ENCODE measurements at regions not wholly inside any gene's neighbourhood (a gene's known extent, or its start where the extent isn't known, plus 50 kb on each side); places are given as distances from the start of the nearest gene placed in this dataset.

- Histone ChIP-seq H3K4me3 (replicated peaks in 1 of 2; ENCODE audit: low read depth in 1 of 2, low read length in 2 of 2) (no peak overlapping the region), H3K4me1 (ENCODE audit: control insufficient read depth in 1 of 2, insufficient read depth in 2 of 2, low read length in 2 of 2) (no peaks in the 10 kb centered on the region), H3K27me3 (ENCODE audit: insufficient read depth, low read length) (no peaks in the 10 kb centered on the region), H3K36me3 (ENCODE audit: control insufficient read depth in 1 of 2, insufficient read depth in 2 of 2, low read length in 2 of 2) (no peaks in the 10 kb centered on the region), H3K9me2 (ENCODE audit: insufficient read depth) (no peaks in the 10 kb centered on the region), H3K4me2 (ENCODE audit: low read length) (no peak overlapping the region), H3K9me3 (ENCODE audit: control insufficient read depth in 1 of 2, insufficient read depth in 1 of 2, low read depth in 1 of 2, low read length in 2 of 2) (peaks cover 14 to 27% of the 10 kb centered on the region in 2 experiments; a peak in 2 of 4 replicates), H4K20me1 (ENCODE audit: insufficient read depth) (no peaks in the 10 kb centered on the region), H2AFZ (ENCODE audit: low read depth, low read length, poor library complexity, severe bottlenecking) (no peak overlapping the region), H3K27ac (ENCODE audit: low read depth, low read length) (no peak overlapping the region), H3K9ac (ENCODE audit: low read length) (no peak overlapping the region), H3K79me2 (ENCODE audit: insufficient read depth, low read length) (no peaks in the 10 kb centered on the region)
- ChIA-PET RAD21 (ENCODE audit: low non-redundant PET in 1 of 2, low total read pairs in 2 of 2, uncharacterized antibody in 2 of 2, unreplicated experiment in 2 of 2) (no interaction called here), CTCF (no interaction called here), POLR2A (no interaction called here)
- intact Hi-C loops (cut with micrococcal nuclease) = no loop called here
- no peak for ATAC-seq
- BruUV-seq (replicated peaks) = no TSS peak
- TF ChIP-seq CBX3 (IDR thresholded peaks at IDR 0.05; ENCODE audit: low read depth) (no peak), FOSL1 (IDR thresholded peaks at IDR 0.05; ENCODE audit: low read depth) (no peak), JUND (IDR thresholded peaks at IDR 0.05) (no peak), ELF1 (IDR thresholded peaks at IDR 0.05; ENCODE audit: borderline replicate concordance, low read depth) (no peak)
- DNase-seq (ENCODE audit: low read depth, low spot score) = no peak
These were observed 118.3 kb upstream of the SEMA6D start for GRCh38 chr15:47598996-47599395.

- no peak for DNase-seq (ENCODE audit: low read depth, low spot score)
- no peaks in the 10 kb centered on the region for H3K36me3 ChIP-seq (ENCODE audit: control insufficient read depth in 1 of 2, insufficient read depth in 2 of 2, low read length in 2 of 2)
- CTCF ChIA-PET = no interaction called here
- H3K4me3 ChIP-seq (replicated peaks in 1 of 2; ENCODE audit: low read depth in 1 of 2, low read length in 2 of 2) = no peak overlapping the region
- no peaks in the 10 kb centered on the region for H3K79me2 ChIP-seq (ENCODE audit: insufficient read depth, low read length)
- no peaks in the 10 kb centered on the region for H3K4me1 ChIP-seq (ENCODE audit: control insufficient read depth in 1 of 2, insufficient read depth in 2 of 2, low read length in 2 of 2)
- peaks cover 14 to 27% of the 10 kb centered on the region in 2 experiments; a peak in 2 of 4 replicates for H3K9me3 ChIP-seq (ENCODE audit: control insufficient read depth in 1 of 2, insufficient read depth in 1 of 2, low read depth in 1 of 2, low read length in 2 of 2)
- no peaks in the 10 kb centered on the region for H3K27me3 ChIP-seq (ENCODE audit: insufficient read depth, low read length)
- ATAC-seq = no peak
- no peak overlapping the region for H3K4me2 ChIP-seq (ENCODE audit: low read length)
- BruUV-seq (replicated peaks) = no TSS peak
- H3K9me2 ChIP-seq (ENCODE audit: insufficient read depth) = no peaks in the 10 kb centered on the region
- intact Hi-C loops (cut with micrococcal nuclease) = no loop called here
- no peak overlapping the region for H3K27ac ChIP-seq (ENCODE audit: low read depth, low read length)
- POLR2A ChIA-PET = no interaction called here
- TF ChIP-seq EGR1 (IDR thresholded peaks at IDR 0.05; ENCODE audit: low read depth) (no peak), FOSL1 (IDR thresholded peaks at IDR 0.05; ENCODE audit: low read depth) (no peak), CEBPB (IDR thresholded peaks at IDR 0.05; ENCODE audit: low read depth) (no peak), JUND (IDR thresholded peaks at IDR 0.05) (no peak), SP1 (IDR thresholded peaks at IDR 0.05; ENCODE audit: low read depth) (no peak), REST (IDR thresholded peaks at IDR 0.05; ENCODE audit: low read depth) (no peak), SIN3A (IDR thresholded peaks at IDR 0.05; ENCODE audit: low read depth) (no peak), EZH2phosphoT487 (IDR thresholded peaks at IDR 0.05; ENCODE audit: borderline replicate concordance) (no peak), RAD21 (IDR thresholded peaks at IDR 0.05; ENCODE audit: low read depth) (no peak), SRF (IDR thresholded peaks at IDR 0.05; ENCODE audit: low read depth) (no peak), MAX (IDR thresholded peaks at IDR 0.05) (no peak), POLR2A (IDR thresholded peaks at IDR 0.05; ENCODE audit: borderline replicate concordance, extremely low read depth, insufficient read depth, insufficient read length) (no peak)
- no peak overlapping the region for H2AFZ ChIP-seq (ENCODE audit: low read depth, low read length, poor library complexity, severe bottlenecking)
- no peak overlapping the region for H3K9ac ChIP-seq (ENCODE audit: low read length)
- RAD21 ChIA-PET (ENCODE audit: low non-redundant PET in 1 of 2, low total read pairs in 2 of 2, uncharacterized antibody in 2 of 2, unreplicated experiment in 2 of 2) = no interaction called here
- no peaks in the 10 kb centered on the region for H4K20me1 ChIP-seq (ENCODE audit: insufficient read depth)
These were observed 117.5 kb upstream of the SEMA6D start for GRCh38 chr15:47599806-47600205.

All from HCT116 (cell line).